ENCODE measurements at regions not wholly inside any gene's neighbourhood (a gene's known extent, or its start where the extent isn't known, plus 50 kb on each side); places are given as distances from the start of the nearest gene placed in this dataset.

DNA sequence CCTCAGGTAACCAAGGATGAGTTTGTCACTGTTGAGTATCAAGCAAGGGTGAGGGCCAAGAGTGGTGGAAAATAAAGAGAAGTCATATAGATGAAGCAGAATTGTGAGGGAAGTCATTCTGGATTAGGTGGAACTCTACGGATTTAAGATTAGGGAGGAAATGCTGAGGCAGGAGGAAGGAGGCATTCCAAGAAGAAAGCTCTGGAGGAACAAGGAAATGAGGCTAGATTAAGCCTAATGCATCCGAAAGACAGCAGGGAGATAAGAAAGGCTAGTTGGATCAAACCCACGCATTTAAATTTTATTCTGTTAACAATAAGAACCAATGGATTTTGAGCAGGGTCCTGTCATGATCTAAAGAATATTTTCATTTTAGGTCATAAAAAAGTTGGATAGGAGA, 681.2 kb downstream of the EPHA4 start:
- no peak overlapping the region for H2AFZ ChIP-seq (ENCODE audit: low read depth, low read length)
- H3K9me3 ChIP-seq (ENCODE audit: low read length): no peaks in the 10 kb centered on the region
- no peaks in the 10 kb centered on the region for H3K9me2 ChIP-seq (ENCODE audit: insufficient read depth, low read length)
- TF ChIP-seq MXI1 (conservative IDR thresholded peaks at IDR 0.05; ENCODE audit: poor library complexity, severe bottlenecking) (no peak), RAD21 (conservative IDR thresholded peaks at IDR 0.05) (no peak), POLR2AphosphoS5 (IDR thresholded peaks at IDR 0.05) (no peak), TAF1 (IDR thresholded peaks at IDR 0.05; ENCODE audit: low read depth) (no peak), EZH2 (IDR thresholded peaks at IDR 0.05; ENCODE audit: borderline replicate concordance, insufficient read depth, low read length, poor library complexity, severe bottlenecking) (no peak), EP300 (conservative IDR thresholded peaks at IDR 0.05; ENCODE audit: poor library complexity, severe bottlenecking) (no peak), SMC3 (conservative IDR thresholded peaks at IDR 0.05; ENCODE audit: poor library complexity) (no peak)
- TF ChIP-seq, protein P1, sequence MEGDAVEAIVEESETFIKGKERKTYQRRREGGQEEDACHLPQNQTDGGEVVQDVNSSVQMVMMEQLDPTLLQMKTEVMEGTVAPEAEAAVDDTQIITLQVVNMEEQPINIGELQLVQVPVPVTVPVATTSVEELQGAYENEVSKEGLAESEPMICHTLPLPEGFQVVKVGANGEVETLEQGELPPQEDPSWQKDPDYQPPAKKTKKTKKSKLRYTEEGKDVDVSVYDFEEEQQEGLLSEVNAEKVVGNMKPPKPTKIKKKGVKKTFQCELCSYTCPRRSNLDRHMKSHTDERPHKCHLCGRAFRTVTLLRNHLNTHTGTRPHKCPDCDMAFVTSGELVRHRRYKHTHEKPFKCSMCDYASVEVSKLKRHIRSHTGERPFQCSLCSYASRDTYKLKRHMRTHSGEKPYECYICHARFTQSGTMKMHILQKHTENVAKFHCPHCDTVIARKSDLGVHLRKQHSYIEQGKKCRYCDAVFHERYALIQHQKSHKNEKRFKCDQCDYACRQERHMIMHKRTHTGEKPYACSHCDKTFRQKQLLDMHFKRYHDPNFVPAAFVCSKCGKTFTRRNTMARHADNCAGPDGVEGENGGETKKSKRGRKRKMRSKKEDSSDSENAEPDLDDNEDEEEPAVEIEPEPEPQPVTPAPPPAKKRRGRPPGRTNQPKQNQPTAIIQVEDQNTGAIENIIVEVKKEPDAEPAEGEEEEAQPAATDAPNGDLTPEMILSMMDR (IDR thresholded peaks at IDR 0.05; ENCODE audit: poor library complexity, severe bottlenecking): no peak
- TF ChIP-seq, protein P2, sequence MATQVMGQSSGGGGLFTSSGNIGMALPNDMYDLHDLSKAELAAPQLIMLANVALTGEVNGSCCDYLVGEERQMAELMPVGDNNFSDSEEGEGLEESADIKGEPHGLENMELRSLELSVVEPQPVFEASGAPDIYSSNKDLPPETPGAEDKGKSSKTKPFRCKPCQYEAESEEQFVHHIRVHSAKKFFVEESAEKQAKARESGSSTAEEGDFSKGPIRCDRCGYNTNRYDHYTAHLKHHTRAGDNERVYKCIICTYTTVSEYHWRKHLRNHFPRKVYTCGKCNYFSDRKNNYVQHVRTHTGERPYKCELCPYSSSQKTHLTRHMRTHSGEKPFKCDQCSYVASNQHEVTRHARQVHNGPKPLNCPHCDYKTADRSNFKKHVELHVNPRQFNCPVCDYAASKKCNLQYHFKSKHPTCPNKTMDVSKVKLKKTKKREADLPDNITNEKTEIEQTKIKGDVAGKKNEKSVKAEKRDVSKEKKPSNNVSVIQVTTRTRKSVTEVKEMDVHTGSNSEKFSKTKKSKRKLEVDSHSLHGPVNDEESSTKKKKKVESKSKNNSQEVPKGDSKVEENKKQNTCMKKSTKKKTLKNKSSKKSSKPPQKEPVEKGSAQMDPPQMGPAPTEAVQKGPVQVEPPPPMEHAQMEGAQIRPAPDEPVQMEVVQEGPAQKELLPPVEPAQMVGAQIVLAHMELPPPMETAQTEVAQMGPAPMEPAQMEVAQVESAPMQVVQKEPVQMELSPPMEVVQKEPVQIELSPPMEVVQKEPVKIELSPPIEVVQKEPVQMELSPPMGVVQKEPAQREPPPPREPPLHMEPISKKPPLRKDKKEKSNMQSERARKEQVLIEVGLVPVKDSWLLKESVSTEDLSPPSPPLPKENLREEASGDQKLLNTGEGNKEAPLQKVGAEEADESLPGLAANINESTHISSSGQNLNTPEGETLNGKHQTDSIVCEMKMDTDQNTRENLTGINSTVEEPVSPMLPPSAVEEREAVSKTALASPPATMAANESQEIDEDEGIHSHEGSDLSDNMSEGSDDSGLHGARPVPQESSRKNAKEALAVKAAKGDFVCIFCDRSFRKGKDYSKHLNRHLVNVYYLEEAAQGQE (IDR thresholded peaks at IDR 0.05; ENCODE audit: borderline replicate concordance): no peak
- no peak overlapping the region for H3K9ac ChIP-seq (ENCODE audit: low read length)
- no peaks in the 10 kb centered on the region for H3K79me2 ChIP-seq (replicated peaks; ENCODE audit: insufficient read depth, low read length)
- H3K27me3 ChIP-seq (ENCODE audit: insufficient read depth, low read depth, low read length): no peaks in the 10 kb centered on the region
- no peaks in the 10 kb centered on the region for H3F3A ChIP-seq (ENCODE audit: insufficient read depth, low read length, poor library complexity, severe bottlenecking)
- no peaks in the 10 kb centered on the region for H3K36me3 ChIP-seq (ENCODE audit: insufficient read depth, low read length)
- H4K20me1 ChIP-seq (ENCODE audit: insufficient read depth): no peaks in the 10 kb centered on the region
- no peak overlapping the region for H3K27ac ChIP-seq (ENCODE audit: low read length)
- H3K4me2 ChIP-seq (ENCODE audit: low read length): no peak overlapping the region
- no peak overlapping the region for H3K4me3 ChIP-seq (ENCODE audit: low read length)

DNA sequence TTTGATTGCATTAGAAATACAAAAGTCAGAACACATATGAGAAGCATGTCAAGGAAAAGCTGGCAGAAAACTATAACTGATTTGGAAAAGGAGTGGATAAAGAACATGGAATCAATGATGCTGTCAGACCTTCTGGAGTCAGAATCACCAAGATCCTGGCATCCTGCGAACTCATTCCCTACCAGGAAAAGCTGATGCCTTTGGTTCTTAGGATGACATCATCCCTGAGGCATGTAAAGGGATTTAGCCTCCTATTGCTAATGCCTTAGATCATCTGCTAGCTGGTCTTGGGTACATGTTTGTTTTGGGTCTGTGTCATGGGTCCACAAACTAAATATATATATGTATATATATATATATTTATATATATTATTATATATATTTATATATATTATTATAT, 680.7 kb downstream of the EPHA4 start:
- Histone ChIP-seq H3K79me2 (replicated peaks; ENCODE audit: insufficient read depth, low read length) (no peaks in the 10 kb centered on the region), H3K27ac (ENCODE audit: low read length) (no peak overlapping the region), H3K27me3 (ENCODE audit: insufficient read depth, low read depth, low read length) (no peaks in the 10 kb centered on the region), H3K4me2 (ENCODE audit: low read length) (no peak overlapping the region), H2AFZ (ENCODE audit: low read depth, low read length) (no peak overlapping the region), H4K20me1 (ENCODE audit: insufficient read depth) (no peaks in the 10 kb centered on the region), H3K9me3 (ENCODE audit: low read length) (no peaks in the 10 kb centered on the region), H3K9ac (ENCODE audit: low read length) (no peak overlapping the region), H3K4me3 (ENCODE audit: low read length) (no peak overlapping the region), H3F3A (ENCODE audit: insufficient read depth, low read length, poor library complexity, severe bottlenecking) (no peaks in the 10 kb centered on the region), H3K9me2 (ENCODE audit: insufficient read depth, low read length) (no peaks in the 10 kb centered on the region), H3K36me3 (ENCODE audit: insufficient read depth, low read length) (no peaks in the 10 kb centered on the region)
- TF ChIP-seq EP300 (conservative IDR thresholded peaks at IDR 0.05; ENCODE audit: poor library complexity, severe bottlenecking): no peak
- no peak for TF ChIP-seq TAF1 (IDR thresholded peaks at IDR 0.05; ENCODE audit: low read depth)
- no peak for TF ChIP-seq SMC3 (conservative IDR thresholded peaks at IDR 0.05; ENCODE audit: poor library complexity)
- TF ChIP-seq EZH2 (IDR thresholded peaks at IDR 0.05; ENCODE audit: borderline replicate concordance, insufficient read depth, low read length, poor library complexity, severe bottlenecking): no peak
- no peak for TF ChIP-seq RAD21 (conservative IDR thresholded peaks at IDR 0.05)
- TF ChIP-seq, protein P1 (IDR thresholded peaks at IDR 0.05; ENCODE audit: poor library complexity, severe bottlenecking): no peak
- TF ChIP-seq MXI1 (conservative IDR thresholded peaks at IDR 0.05; ENCODE audit: poor library complexity, severe bottlenecking): no peak
- TF ChIP-seq POLR2AphosphoS5 (IDR thresholded peaks at IDR 0.05): no peak
- TF ChIP-seq, protein P2 (IDR thresholded peaks at IDR 0.05; ENCODE audit: borderline replicate concordance): no peak
